Nephron progenitor cell (in vitro differentiated cells): ENCODE measurements at regions not wholly inside any gene's neighbourhood (a gene's known extent, or its start where the extent isn't known, plus 50 kb on each side); places are given as distances from the start of the nearest gene placed in this dataset.

Experiments used
- DNase-seq: peaks from one replicate; pipeline ENCODE4 v3.0.0; 2021
- H3K27ac Mint-ChIP-seq: 2 replicates; pipeline ENCODE4 v1.8.0; 2021; ENCODE audit warnings: mild to moderate bottlenecking, moderate library complexity, mixed read lengths
- H3K27me3 Mint-ChIP-seq: 2 replicates; pipeline ENCODE4 v1.8.0; 2021; ENCODE audit warnings: mild to moderate bottlenecking, low read depth, mixed read lengths; ENCODE audit not compliant: poor library complexity
- H3K36me3 Mint-ChIP-seq: 2 replicates; pipeline ENCODE4 v1.8.0; 2021; ENCODE audit warnings: low read depth, mixed read lengths
- H3K4me1 Mint-ChIP-seq: 2 replicates; pipeline ENCODE4 v1.8.0; 2021; ENCODE audit warnings: mixed read lengths
- H3K4me3 Mint-ChIP-seq: 2 replicates; pipeline ENCODE4 v1.8.0; 2021; ENCODE audit warnings: mild to moderate bottlenecking, moderate library complexity, mixed read lengths
- H3K9me3 Mint-ChIP-seq: 2 replicates; pipeline ENCODE4 v1.8.0; 2021; ENCODE audit warnings: mild to moderate bottlenecking, moderate library complexity, mixed read lengths
- CTCF ChIP-seq: fragments of 200-600 bp; sonication (generic); IDR thresholded peaks from 2 replicates; pipeline ENCODE4 v1.5.0; 2021; ENCODE audit warnings: antibody characterized with exemption

DNA sequence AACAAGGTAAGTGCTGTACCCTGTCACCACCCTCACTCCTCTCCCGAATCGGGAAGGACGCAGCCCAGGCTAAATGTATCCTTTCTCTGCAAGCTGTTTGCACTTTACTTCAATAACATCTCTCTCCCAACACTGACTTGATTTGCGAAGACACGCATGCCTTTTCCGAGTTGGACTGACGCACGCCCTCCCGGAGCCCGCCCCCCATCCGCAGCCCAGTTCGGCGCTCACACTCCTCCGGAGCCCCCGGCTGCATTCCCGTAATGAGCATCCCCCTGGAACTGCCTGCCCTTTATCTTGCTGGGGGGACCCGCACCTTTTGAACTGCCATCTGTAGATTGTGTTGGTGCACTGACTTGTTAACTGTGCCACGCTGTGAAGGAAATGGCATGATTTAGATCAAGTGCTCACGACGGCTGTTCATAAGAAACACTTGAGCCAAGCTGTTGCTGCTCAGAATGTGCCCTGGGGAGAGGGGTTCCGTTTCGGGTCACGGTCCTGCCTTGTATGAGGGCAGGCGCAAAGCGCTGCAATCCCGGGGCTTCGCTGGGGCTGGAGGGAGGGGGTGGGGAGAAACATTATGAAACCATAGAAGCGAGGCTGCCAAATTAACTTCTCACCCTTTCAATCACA is 176.6 kb upstream of the CDKN3 start:
- peaks cover 86% of the 10 kb centered on the region for H3K4me1 Mint-ChIP-seq
- H3K9me3 Mint-ChIP-seq: peaks cover 3% of the 10 kb centered on the region
- H3K27me3 Mint-ChIP-seq: peaks cover 3% of the 10 kb centered on the region
- peak overlapping the region; percentile 82 for H3K4me3 Mint-ChIP-seq
- peak; percentile 68 for DNase-seq
- H3K27ac Mint-ChIP-seq: peak overlapping the region; percentile 99
- H3K36me3 Mint-ChIP-seq: peaks cover 4% of the 10 kb centered on the region
- no peak for TF ChIP-seq CTCF

DNA sequence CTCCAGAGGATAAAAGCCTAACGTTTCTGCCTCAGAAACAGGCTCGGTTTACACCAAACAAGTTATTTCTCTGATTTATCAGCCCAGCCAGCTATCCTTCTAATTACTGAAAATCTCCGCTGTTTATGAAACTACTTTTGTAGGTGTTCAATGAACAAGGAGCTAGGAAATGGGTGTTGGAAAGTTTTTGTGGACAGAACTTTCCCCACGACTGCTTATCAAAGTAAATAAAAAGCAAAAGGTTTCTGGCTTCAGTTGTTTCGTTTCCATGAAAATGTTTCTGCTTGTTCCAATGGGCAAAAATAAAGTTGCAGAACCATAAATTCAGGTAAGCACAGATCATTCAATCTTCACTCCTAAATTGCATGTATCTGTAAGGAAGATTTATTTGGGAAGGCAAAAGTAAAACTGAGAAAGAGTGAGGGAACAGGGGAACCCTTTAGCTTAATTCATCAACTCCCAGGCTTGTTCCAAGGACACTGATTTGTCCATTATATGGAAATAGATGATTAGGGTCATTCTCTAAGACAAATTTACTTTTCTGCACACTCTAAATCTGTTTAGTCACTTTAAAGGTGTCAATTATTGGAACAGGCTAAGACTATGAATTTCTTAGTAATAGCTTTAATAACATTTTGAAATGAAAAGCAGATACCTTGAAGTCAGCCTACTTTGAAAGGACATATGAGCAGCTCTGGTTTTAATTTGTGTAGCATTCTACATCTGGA is 175.9 kb upstream of the CDKN3 start:
- Mint-ChIP-seq H3K27me3 (peaks cover 3% of the 10 kb centered on the region), H3K27ac (peak overlapping the region; percentile 99), H3K4me1 (peaks cover 93% of the 10 kb centered on the region), H3K9me3 (peaks cover 3% of the 10 kb centered on the region), H3K4me3 (peak overlapping the region; percentile 82), H3K36me3 (peaks cover 4% of the 10 kb centered on the region)
- DNase-seq: no peak
- TF ChIP-seq CTCF: no peak

GRCh38 chr14:54221432-54221803 is 175.4 kb upstream of the CDKN3 start:
- Mint-ChIP-seq H3K4me1 (peaks cover 95% of the 10 kb centered on the region), H3K9me3 (peaks cover 3% of the 10 kb centered on the region), H3K36me3 (peaks cover 4% of the 10 kb centered on the region), H3K4me3 (peak overlapping the region; percentile 82), H3K27ac (peak overlapping the region; percentile 99), H3K27me3 (peaks cover 3% of the 10 kb centered on the region)
- no peak for TF ChIP-seq CTCF
- DNase-seq: no peak

DNA sequence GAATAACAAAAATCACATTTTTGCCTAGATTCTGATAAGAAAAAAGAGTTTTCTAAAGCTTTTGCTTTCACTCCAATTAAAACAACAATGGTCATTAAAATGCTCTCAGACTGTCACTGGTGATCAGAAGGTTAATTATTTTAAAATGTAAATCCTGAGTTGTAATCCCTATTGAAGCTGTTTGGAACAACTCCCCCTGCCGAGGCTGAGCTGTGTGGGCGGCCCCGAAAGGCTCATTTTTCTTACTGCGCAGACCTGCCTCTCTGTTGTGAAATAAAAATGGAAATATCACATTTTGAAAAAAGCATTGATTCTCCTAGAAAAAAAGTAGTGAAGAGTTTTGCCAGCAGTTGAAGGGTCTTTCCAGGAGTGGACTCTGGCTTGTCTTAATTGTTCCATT is 174.8 kb upstream of the CDKN3 start:
- H3K4me1 Mint-ChIP-seq: peaks cover 92% of the 10 kb centered on the region
- no peak for TF ChIP-seq CTCF
- no peaks in the 10 kb centered on the region for H3K27me3 Mint-ChIP-seq
- H3K36me3 Mint-ChIP-seq: peaks cover under 1% of the 10 kb centered on the region
- peaks cover under 1% of the 10 kb centered on the region for H3K9me3 Mint-ChIP-seq
- H3K27ac Mint-ChIP-seq: peak overlapping the region; percentile 71
- DNase-seq: no peak
- H3K4me3 Mint-ChIP-seq: peak overlapping the region; percentile 82

DNA sequence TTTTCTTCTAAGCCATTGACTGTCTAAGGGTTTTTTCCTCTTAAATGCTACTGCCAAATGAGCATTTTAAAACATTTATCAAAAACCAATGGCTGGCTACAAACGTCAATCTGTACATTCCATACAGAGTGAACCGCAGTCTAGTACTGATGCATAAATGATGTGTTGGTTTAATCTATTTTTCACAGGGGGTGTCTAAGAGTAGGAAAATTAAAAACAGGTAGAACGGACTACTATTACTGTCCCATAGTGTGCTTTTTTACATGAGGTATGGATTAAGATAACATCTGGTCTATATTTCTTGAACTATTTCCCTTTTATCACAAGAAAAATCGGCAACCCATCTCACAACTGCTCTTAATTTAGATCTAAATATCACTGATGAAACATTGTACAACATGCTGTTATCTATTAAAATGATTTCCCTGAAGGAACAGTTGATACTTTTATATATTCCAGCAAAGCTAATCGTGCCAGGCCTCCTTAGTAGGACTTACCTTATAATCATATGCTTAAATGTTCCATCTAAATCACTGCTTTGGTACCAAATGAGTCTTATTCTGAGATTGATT is 172.9 kb upstream of the CDKN3 start:
- Mint-ChIP-seq H3K27ac (peak overlapping the region; percentile 22), H3K36me3 (no peaks in the 10 kb centered on the region), H3K27me3 (no peaks in the 10 kb centered on the region), H3K4me3 (no peak overlapping the region), H3K4me1 (peaks cover 74% of the 10 kb centered on the region), H3K9me3 (no peaks in the 10 kb centered on the region)
- TF ChIP-seq CTCF: no peak
- no peak for DNase-seq
